Activated B cell treated with CpG ODN at 0.5 μM for 24 hours (primary cell): ENCODE measurements at regions not wholly inside any gene's neighbourhood (a gene's known extent, or its start where the extent isn't known, plus 50 kb on each side); places are given as distances from the start of the nearest gene placed in this dataset.

ENCODE experiments used
- ATAC-seq: fragments of 200-7000 bp; cut with Tn5 transposase; one replicate; pipeline ENCODE4 v1.10.0; 2021; ENCODE audit warnings: low read depth, mild to moderate bottlenecking, moderate library complexity
- CTCF ChIA-PET: fragments of 350-600 bp; sonication (Branson Sonifier 250); formaldehyde crosslinking; loops from one replicate; lab custom pipeline; 2021; ENCODE audit warnings: antibody characterized with exemption; lab: Charles Lee
- POLR2A ChIA-PET: fragments of 350-600 bp; sonication (Branson Sonifier 250); formaldehyde crosslinking; loops from one replicate; lab custom pipeline; 2021; ENCODE audit warnings: antibody characterized with exemption; lab: Charles Lee
- DNase-seq: peaks from one replicate; pipeline ENCODE4 v3.0.0; 2022
- H3K27ac Mint-ChIP-seq: one replicate; pipeline ENCODE4 v1.8.0; 2020; ENCODE audit warnings: mixed read lengths
- H3K27me3 Mint-ChIP-seq: one replicate; pipeline ENCODE4 v1.8.0; 2021; ENCODE audit warnings: mixed read lengths
- H3K36me3 Mint-ChIP-seq: one replicate; pipeline ENCODE4 v1.8.0; 2021; ENCODE audit warnings: low read depth, mixed read lengths
- H3K4me1 Mint-ChIP-seq: one replicate; pipeline ENCODE4 v1.8.0; 2021; ENCODE audit warnings: mixed read lengths
- H3K4me3 Mint-ChIP-seq: one replicate; pipeline ENCODE4 v1.8.0; 2020; ENCODE audit warnings: mild to moderate bottlenecking, mixed read lengths
- H3K9me3 Mint-ChIP-seq: one replicate; pipeline ENCODE4 v1.8.0; 2020; ENCODE audit warnings: mixed read lengths
- intact Hi-C: fragments of 100-400 bp; cut with micrococcal nuclease; formaldehyde crosslinking; loops from one replicate; pipeline ENCODE4 v1.15.1; 2024
- TF ChIP-seq, protein P1 (sequence below): fragments of 200-600 bp; IDR thresholded peaks from one replicate; pipeline ENCODE4 v1.8.0; 2022; ENCODE audit warnings: antibody characterized with exemption, mild to moderate bottlenecking

DNA sequence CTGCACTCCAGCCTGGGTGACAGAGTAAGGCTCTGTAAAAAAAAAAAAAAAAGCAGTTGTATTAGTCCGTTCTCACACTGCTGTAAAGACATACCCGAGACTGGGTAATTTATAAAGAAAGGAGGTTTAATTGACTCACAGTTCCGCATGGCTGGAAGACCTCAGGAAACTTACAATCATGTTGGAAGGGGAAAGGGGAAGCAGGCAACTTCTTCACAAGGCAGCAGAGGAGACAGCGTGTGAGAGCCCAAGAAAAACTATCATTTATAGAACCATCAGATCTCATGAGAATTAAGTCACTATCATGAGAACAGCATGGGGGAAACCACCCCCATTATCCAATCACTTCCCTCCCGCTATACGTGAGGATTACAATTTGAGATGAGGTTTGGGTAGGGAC is 151.7 kb upstream of the NR5A2 start:
- DNase-seq (no peak), ATAC-seq (peak; percentile 21)
- peak overlapping the region; percentile 51 for H3K27ac Mint-ChIP-seq
- H3K4me1 Mint-ChIP-seq = peaks cover 47% of the 10 kb centered on the region
- H3K27me3 Mint-ChIP-seq = no peaks in the 10 kb centered on the region
- no peaks in the 10 kb centered on the region for H3K36me3 Mint-ChIP-seq
- ChIA-PET CTCF (no interaction called here), POLR2A (no interaction called here)
- intact Hi-C loops = loop anchor here (5.0 kb wide), 1 partner anchor 431 kb away; no protein-coding TSS in a partner anchor
- no peak overlapping the region for H3K4me3 Mint-ChIP-seq
- TF ChIP-seq, protein P1, sequence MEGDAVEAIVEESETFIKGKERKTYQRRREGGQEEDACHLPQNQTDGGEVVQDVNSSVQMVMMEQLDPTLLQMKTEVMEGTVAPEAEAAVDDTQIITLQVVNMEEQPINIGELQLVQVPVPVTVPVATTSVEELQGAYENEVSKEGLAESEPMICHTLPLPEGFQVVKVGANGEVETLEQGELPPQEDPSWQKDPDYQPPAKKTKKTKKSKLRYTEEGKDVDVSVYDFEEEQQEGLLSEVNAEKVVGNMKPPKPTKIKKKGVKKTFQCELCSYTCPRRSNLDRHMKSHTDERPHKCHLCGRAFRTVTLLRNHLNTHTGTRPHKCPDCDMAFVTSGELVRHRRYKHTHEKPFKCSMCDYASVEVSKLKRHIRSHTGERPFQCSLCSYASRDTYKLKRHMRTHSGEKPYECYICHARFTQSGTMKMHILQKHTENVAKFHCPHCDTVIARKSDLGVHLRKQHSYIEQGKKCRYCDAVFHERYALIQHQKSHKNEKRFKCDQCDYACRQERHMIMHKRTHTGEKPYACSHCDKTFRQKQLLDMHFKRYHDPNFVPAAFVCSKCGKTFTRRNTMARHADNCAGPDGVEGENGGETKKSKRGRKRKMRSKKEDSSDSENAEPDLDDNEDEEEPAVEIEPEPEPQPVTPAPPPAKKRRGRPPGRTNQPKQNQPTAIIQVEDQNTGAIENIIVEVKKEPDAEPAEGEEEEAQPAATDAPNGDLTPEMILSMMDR = no peak
- H3K9me3 Mint-ChIP-seq = peaks cover 6% of the 10 kb centered on the region

DNA sequence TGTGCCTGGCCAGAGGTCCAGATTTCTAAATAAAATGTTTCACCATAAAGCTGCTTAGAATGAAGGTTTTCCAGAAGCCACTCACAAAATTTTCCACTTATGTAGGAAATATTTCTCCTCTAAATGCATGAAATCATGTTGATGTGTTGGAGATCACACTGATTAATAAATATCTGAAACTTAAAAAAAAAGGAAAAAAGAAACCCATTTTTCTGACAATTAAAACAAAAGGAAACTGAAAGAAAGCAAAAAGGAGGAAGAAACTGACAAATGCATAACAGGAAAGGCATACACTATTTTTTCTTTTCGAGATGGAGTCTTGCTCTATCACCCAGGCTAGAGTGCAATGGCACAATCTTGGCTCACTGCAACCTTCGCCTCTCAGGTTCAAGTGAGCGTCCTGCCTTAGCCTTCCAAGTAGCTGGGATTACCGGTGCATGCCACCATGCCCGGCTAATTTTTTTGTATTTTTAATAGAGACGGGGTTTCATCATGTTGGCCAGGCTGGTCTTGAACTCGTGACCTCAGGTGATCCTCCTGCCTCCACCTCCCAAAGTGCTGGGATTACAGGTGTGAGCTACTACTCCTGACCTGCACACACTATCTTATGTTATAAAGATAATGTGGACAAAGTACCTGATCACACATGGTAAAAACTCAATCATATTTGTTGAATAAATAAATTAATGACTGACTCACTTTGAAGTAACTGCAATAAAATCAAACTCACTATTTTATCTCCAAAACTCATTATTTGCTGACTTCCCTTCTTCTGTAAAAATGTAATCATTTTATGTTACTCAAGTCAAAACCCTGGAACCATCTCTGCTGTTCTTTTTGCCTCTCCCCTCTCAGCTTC is 149.8 kb upstream of the NR5A2 start:
- Mint-ChIP-seq H3K36me3 (no peaks in the 10 kb centered on the region), H3K4me1 (peaks cover 47% of the 10 kb centered on the region), H3K27me3 (no peaks in the 10 kb centered on the region), H3K4me3 (peak overlapping the region; percentile 68), H3K27ac (peak overlapping the region; percentile 80), H3K9me3 (peaks cover 6% of the 10 kb centered on the region)
- CTCF ChIA-PET = no interaction called here
- intact Hi-C loops = loop anchor here (5.0 kb wide), 1 partner anchor 430 kb away; no protein-coding TSS in a partner anchor
- POLR2A ChIA-PET = no interaction called here
- TF ChIP-seq, protein P1 = no peak
- DNase-seq (no peak), ATAC-seq (no peak)

DNA sequence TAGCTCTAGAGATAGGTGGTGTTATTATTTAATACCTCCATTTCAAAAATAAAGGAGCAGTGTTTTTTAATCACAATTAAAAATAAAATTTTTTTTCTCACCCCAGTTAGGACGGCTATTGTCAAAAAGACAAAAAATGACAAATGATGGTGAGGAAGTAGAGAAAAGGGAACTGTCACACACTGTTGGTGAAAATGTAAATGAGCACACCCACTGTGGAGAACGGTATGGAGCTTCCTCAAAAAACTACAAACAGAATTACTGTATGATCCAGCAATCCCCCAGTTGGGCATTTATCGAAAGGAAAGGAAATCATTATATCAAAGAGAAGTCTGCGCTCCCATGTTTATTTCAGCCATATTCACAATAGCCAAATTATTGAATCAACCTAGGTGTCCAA is 148.7 kb upstream of the NR5A2 start:
- H3K36me3 Mint-ChIP-seq = no peaks in the 10 kb centered on the region
- ATAC-seq (peak; percentile 60), DNase-seq (no peak)
- H3K4me3 Mint-ChIP-seq = no peak overlapping the region
- POLR2A ChIA-PET = interaction anchor here (0.5 to 0.6 kb wide), 2 partner anchors 514 to 647 kb away, joined by 3 to 6 read pairs; no protein-coding TSS in a partner anchor
- peak overlapping the region; percentile 80 for H3K27ac Mint-ChIP-seq
- TF ChIP-seq, protein P1 = no peak
- H3K27me3 Mint-ChIP-seq = no peaks in the 10 kb centered on the region
- peaks cover 6% of the 10 kb centered on the region for H3K9me3 Mint-ChIP-seq
- H3K4me1 Mint-ChIP-seq = peaks cover 47% of the 10 kb centered on the region
- CTCF ChIA-PET = no interaction called here
- intact Hi-C loops = loop anchor here (5.0 kb wide), 1 partner anchor 428 kb away; no protein-coding TSS in a partner anchor

DNA sequence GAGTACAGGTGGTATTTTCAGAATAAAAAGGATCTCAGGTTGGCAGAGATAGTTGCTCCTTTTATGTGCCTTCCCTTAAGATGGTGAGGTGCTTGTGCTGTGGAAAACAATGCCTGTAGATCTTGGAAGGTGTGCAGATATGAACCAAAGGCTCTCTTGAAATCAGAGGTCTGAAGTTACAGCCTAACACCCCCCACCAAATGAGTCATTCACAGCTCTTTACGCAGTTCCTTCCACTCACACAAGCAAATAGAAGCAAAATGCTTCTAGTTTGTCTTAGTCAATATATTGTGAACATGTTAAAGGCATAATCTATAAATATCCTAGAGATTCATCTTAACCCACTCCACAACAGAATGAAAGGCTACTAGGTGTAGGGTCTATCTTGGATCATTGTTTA is 128.9 kb upstream of the NR5A2 start:
- CTCF ChIA-PET = no interaction called here
- POLR2A ChIA-PET = no interaction called here
- Mint-ChIP-seq H3K9me3 (no peaks in the 10 kb centered on the region), H3K4me3 (no peak overlapping the region), H3K4me1 (no peaks in the 10 kb centered on the region), H3K36me3 (no peaks in the 10 kb centered on the region), H3K27me3 (peaks cover 12% of the 10 kb centered on the region), H3K27ac (no peak overlapping the region)
- intact Hi-C loops = no loop called here
- ATAC-seq (no peak), DNase-seq (no peak)
- TF ChIP-seq, protein P1 = no peak

DNA sequence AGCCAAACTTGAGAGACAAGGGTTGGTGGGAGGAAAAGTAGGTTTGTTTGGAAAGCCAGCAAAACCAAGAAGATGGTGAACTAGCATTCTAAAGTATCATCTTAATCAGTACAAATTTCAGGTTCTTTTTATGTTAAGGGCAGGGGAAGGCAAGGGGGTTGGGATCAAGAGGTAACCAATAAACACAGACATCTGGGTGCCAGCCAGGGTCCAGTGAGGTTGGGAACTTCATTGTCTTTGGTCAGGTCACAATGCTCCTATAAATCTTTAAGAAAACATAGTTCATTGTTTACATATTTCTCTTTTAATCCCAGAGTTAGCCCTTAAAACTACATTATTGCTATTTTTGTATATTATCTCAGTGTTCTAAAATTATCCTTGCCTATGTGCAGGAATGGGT is 126.2 kb upstream of the NR5A2 start:
- H3K4me1 Mint-ChIP-seq = no peaks in the 10 kb centered on the region
- peaks cover 16% of the 10 kb centered on the region for H3K27me3 Mint-ChIP-seq
- TF ChIP-seq, protein P1 = no peak
- POLR2A ChIA-PET = no interaction called here
- ATAC-seq = no peak
- CTCF ChIA-PET = no interaction called here
- no peaks in the 10 kb centered on the region for H3K36me3 Mint-ChIP-seq
- no peak for DNase-seq
- intact Hi-C loops = no loop called here
- H3K27ac Mint-ChIP-seq = no peak overlapping the region
- no peak overlapping the region for H3K4me3 Mint-ChIP-seq
- H3K9me3 Mint-ChIP-seq = no peaks in the 10 kb centered on the region
